AG04450 (cell line): ENCODE measurements at regions not wholly inside any gene's neighbourhood (a gene's known extent, or its start where the extent isn't known, plus 50 kb on each side); places are given as distances from the start of the nearest gene placed in this dataset.
"Not testable (repeated sequence)": the region's sequence is repeated elsewhere in the genome, so short reads cannot be mapped to it uniquely, and the experiment has no call there.

ENCODE experiments used
- CTCF ChIA-PET: fragments of 300-600, 350-600 bp; formaldehyde crosslinking; extraction: SDS; loops from one replicate; lab custom pipeline; 2022; ENCODE audit warnings: antibody characterized with exemption, inconsistent platforms; lab: Charles Lee
- POLR2A ChIA-PET: fragments of 350-600 bp; formaldehyde crosslinking; extraction: SDS; loops from one replicate; lab custom pipeline; 2021; ENCODE audit warnings: antibody characterized with exemption, inconsistent platforms; lab: Yijun Ruan, JAX
- DNase-seq: peaks from one replicate; pipeline ENCODE4 v3.0.0-alpha.2; 2011; ENCODE audit warnings: low read depth, low spot score
- H3K27ac ChIP-seq: one replicate; pipeline ENCODE4 v1.5.1; 2012; ENCODE audit warnings: low read depth, low read length, control low read depth
- H3K27me3 ChIP-seq: one replicate; pipeline ENCODE4 v1.6.0; 2012; ENCODE audit warnings: low read length; ENCODE audit not compliant: control insufficient read depth, insufficient read depth
- H3K4me3 ChIP-seq: 2 replicates; pipeline ENCODE4 v1.5.1; 2011; ENCODE audit warnings: mild to moderate bottlenecking, low read depth, low read length, control low read depth
- H3K9me3 ChIP-seq: 2 replicates; pipeline ENCODE4 v1.5.1; 2012; ENCODE audit warnings: low read length; ENCODE audit not compliant: control insufficient read depth, insufficient read depth
- CTCF ChIP-seq: IDR thresholded peaks from 2 replicates; pipeline ENCODE4 v1.5.1; 2011; ENCODE audit warnings: low read depth, low read length, control low read depth, inconsistent platforms

DNA sequence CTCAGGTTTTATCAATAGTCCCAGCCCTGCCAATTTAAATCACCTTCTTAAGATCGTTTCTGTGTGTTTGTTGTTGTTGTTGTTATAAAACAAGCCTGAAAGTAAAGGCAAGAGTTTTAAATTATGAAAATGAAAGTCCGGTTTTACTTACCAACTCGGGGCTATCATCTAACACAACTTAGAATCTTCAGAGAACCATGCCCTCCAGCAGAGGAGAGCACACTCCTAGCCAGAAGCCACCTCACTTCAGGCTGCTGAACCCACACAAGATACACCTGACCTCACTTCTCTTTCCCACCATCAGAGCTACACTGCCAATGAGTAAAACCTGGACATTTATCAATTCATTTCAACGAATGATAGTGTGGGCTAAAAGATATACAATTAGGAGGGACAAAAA lies 335.2 kb downstream of the IRS1 start:
- H3K27me3 ChIP-seq: no peaks in the 10 kb centered on the region
- TF ChIP-seq CTCF: no peak
- H3K27ac ChIP-seq: no peak overlapping the region
- H3K9me3 ChIP-seq: no peaks in the 10 kb centered on the region; the same call in 1 of the 2 replicates
- ChIA-PET CTCF (no interaction called here), POLR2A (no interaction called here)
- no peak overlapping the region for H3K4me3 ChIP-seq
- no peak for DNase-seq

DNA sequence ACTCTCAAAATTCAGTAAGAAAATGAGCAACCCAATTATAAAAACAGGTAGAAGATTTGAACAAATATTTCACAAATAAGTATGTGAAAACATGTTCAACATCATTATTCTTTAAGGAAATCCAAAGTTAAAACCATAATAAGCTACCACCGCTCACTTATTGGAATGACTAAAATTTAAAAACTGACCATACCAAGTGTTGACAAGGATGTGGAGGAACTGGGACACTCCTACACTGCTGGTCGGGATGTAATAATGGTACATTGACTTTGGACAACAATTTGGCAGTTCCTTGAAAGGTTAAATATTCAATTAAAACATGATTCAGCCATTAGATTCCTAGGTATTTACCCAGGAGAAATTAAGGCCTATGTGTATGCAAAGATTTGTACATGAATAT lies 336.5 kb downstream of the IRS1 start:
- no peak overlapping the region for H3K4me3 ChIP-seq
- H3K27ac ChIP-seq: no peak overlapping the region
- POLR2A ChIA-PET: no interaction called here
- no peaks in the 10 kb centered on the region; the same call in 1 of the 2 replicates for H3K9me3 ChIP-seq
- DNase-seq: no peak
- CTCF ChIA-PET: interaction anchor here (0.6 kb wide), 1 partner anchor 1812 kb away, joined by 4 read pairs; no protein-coding TSS in a partner anchor
- no peaks in the 10 kb centered on the region for H3K27me3 ChIP-seq
- TF ChIP-seq CTCF: no peak

DNA sequence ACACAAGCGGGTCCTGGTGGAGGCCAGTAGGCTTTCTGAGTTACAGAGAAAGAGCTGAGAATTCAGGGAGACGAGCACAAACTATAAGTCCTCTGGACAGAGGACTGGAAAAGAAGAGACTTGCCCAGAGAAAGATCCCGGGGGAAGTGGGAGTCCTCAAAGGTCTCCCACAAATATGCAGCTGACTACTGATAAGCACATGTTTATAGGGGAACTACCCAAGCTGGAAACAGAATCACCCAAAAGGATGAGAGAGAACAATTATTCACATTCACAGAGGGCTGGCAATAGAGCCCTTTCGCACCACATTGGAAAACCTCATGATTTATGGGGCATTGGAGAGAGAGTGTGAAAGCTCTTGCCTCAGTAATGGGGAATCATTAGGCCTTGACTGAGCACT lies 337.6 kb downstream of the IRS1 start:
- Histone ChIP-seq H3K9me3 (no peaks in the 10 kb centered on the region; the same call in 1 of the 2 replicates), H3K27ac (no peak overlapping the region), H3K27me3 (no peaks in the 10 kb centered on the region), H3K4me3 (no peak overlapping the region)
- no peak for TF ChIP-seq CTCF
- POLR2A ChIA-PET: no interaction called here
- no peak for DNase-seq
- CTCF ChIA-PET: no interaction called here

DNA sequence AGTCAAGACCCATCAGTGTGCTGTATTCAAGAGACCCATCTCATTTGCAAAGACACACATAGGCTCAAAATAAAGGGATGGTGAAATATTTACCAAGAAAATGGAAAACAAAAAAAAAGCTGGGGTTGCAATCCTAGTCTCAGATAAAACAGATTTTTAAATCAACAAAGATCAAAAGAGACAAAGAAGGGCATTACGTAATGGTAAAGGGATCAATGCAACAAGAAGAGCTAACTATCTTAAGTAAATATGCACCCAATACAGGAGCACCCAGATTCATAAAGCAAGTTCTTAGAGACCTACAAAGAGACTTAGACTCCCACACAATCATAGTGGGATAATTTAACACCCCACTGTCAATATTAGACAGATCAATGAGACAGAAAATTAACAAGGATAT lies 343.5 kb downstream of the IRS1 start:
- CTCF ChIA-PET, H3K4me3 ChIP-seq, DNase-seq, H3K27me3 ChIP-seq, H3K27ac ChIP-seq, POLR2A ChIA-PET: not testable (repeated sequence)
- H3K9me3 ChIP-seq: peaks cover 12% of the 10 kb centered on the region

DNA sequence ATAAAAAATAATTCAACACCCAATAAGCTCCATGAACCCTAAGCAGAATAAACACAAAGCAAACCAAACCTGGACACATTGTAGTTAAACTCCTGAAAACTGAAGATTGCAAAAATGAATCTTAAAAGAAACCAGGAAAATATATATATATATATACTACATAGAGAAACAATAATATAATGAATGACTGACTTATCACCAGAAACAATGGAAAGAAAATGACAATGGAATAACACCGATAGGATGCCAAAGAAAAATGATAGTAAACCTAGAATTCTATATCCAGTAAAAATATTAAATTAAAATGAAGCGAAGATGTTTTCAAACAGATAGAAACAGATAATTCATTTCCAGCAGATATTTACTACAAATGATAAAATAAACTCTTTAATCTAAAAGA lies 346.9 kb downstream of the IRS1 start:
- ChIA-PET POLR2A (no interaction called here), CTCF (no interaction called here)
- H3K9me3 ChIP-seq: peaks cover 12% of the 10 kb centered on the region; the same call in 1 of the 2 replicates
- no peak for TF ChIP-seq CTCF
- H3K4me3 ChIP-seq: no peak overlapping the region
- no peak for DNase-seq
- no peaks in the 10 kb centered on the region for H3K27me3 ChIP-seq
- no peak overlapping the region for H3K27ac ChIP-seq

- H3K27ac ChIP-seq: no peak overlapping the region
Observed at GRCh38 chr2:226451486-226451885, 348.1 kb downstream of the IRS1 start.

More at GRCh38 chr2:226451486-226451885, 348.1 kb downstream of the IRS1 start:
- H3K4me3 ChIP-seq: no peak overlapping the region
- no peak for TF ChIP-seq CTCF
- DNase-seq: no peak
- no peaks in the 10 kb centered on the region for H3K27me3 ChIP-seq
- ChIA-PET CTCF (no interaction called here), POLR2A (no interaction called here)
- H3K9me3 ChIP-seq: peaks cover 12% of the 10 kb centered on the region; the same call in 1 of the 2 replicates
